OCI-LY1 (cell line): ENCODE measurements at regions not wholly inside any gene's neighbourhood (a gene's known extent, or its start where the extent isn't known, plus 50 kb on each side); places are given as distances from the start of the nearest gene placed in this dataset.

Experiments
- H2AFZ ChIP-seq: fragments of 200-600 bp; sonication (generic), shearing (Covaris generic); 2 replicates; pipeline ENCODE4 v1.6.0; 2014; ENCODE audit warnings: antibody characterized with exemption, mild to moderate bottlenecking, low read length
- H3F3A ChIP-seq: fragments of 200-600 bp; sonication (generic), shearing (Covaris generic); 2 replicates; pipeline ENCODE4 v1.6.0; 2014; ENCODE audit warnings: mild to moderate bottlenecking, antibody characterized with exemption, low read length, moderate library complexity; ENCODE audit not compliant: insufficient read depth
- H3K27ac ChIP-seq: fragments of 200-600 bp; sonication (generic); 2 replicates; pipeline ENCODE4 v1.5.1; 2014; ENCODE audit warnings: low read length, mixed run types, mild to moderate bottlenecking, low read depth; ENCODE audit not compliant: poor library complexity, severe bottlenecking
- H3K27me3 ChIP-seq: fragments of 200-600 bp; sonication (generic); 2 replicates; pipeline ENCODE4 v1.6.0; 2014; ENCODE audit warnings: antibody characterized with exemption, mild to moderate bottlenecking, low read length, moderate library complexity; ENCODE audit not compliant: insufficient read depth
- H3K36me3 ChIP-seq: fragments of 200-600 bp; sonication (generic); 2 replicates; pipeline ENCODE4 v1.6.1; 2014; ENCODE audit warnings: mild to moderate bottlenecking, antibody characterized with exemption, low read length, moderate library complexity, mixed read lengths; ENCODE audit not compliant: insufficient read depth
- H3K4me1 ChIP-seq: fragments of 200-600 bp; sonication (generic); 2 replicates; pipeline ENCODE4 v1.5.1; 2014; ENCODE audit warnings: mild to moderate bottlenecking, low read length, moderate library complexity; ENCODE audit not compliant: insufficient read depth, severe bottlenecking
- H3K4me2 ChIP-seq: fragments of 200-600 bp; sonication (generic), shearing (Covaris generic); 2 replicates; pipeline ENCODE4 v1.6.1; 2014; ENCODE audit warnings: low read length
- H3K4me3 ChIP-seq: fragments of 200-600 bp; sonication (generic); 2 replicates; pipeline ENCODE4 v1.5.1; 2014; ENCODE audit warnings: low read length, low read depth, mild to moderate bottlenecking, mixed read lengths; ENCODE audit not compliant: poor library complexity, severe bottlenecking
- H3K79me2 ChIP-seq: fragments of 200-600 bp; shearing (Covaris generic); 2 replicates; pipeline ENCODE4 v1.6.1; 2016; ENCODE audit warnings: mixed run types, low read length, mixed read lengths; ENCODE audit not compliant: insufficient read depth
- H3K9ac ChIP-seq: fragments of 200-600 bp; sonication (generic), shearing (Covaris generic); 2 replicates; pipeline ENCODE4 v1.6.1; 2014; ENCODE audit warnings: mild to moderate bottlenecking, low read length, mixed read lengths
- H3K9me2 ChIP-seq: fragments of 200-600 bp; sonication (generic), shearing (Covaris generic); 2 replicates; pipeline ENCODE4 v1.6.1; 2014; ENCODE audit warnings: low read depth, mild to moderate bottlenecking, low read length, mixed read lengths
- H3K9me3 ChIP-seq: fragments of 200-600 bp; shearing (Covaris generic); 2 replicates; pipeline ENCODE4 v1.6.1; 2014; ENCODE audit warnings: low read length, mixed read lengths
- H4K20me1 ChIP-seq: fragments of 200-600 bp; sonication (generic), shearing (Covaris generic); 2 replicates; pipeline ENCODE4 v1.6.0; 2016; ENCODE audit warnings: mild to moderate bottlenecking, low read length; ENCODE audit not compliant: insufficient read depth
- CTCF ChIP-seq: fragments of 200-600 bp; sonication (generic), shearing (Covaris generic); IDR thresholded peaks from 2 replicates; pipeline ENCODE4 v1.5.1; 2017; ENCODE audit warnings: mild to moderate bottlenecking, antibody characterized with exemption, low read length, moderate library complexity, mixed read lengths
- EZH2 ChIP-seq: fragments of 200-600 bp; sonication (generic), shearing (Covaris generic); IDR thresholded peaks from 2 replicates; pipeline ENCODE4 v1.8.0; 2017; ENCODE audit warnings: borderline replicate concordance, mixed run types, mild to moderate bottlenecking, antibody characterized with exemption, low read length, moderate library complexity, mixed read lengths

- H4K20me1 ChIP-seq = no peaks in the 10 kb centered on the region
- no peak overlapping the region for H3K9ac ChIP-seq
- H3K4me2 ChIP-seq = no peak overlapping the region
- no peaks in the 10 kb centered on the region for H3K27me3 ChIP-seq
- H3K27ac ChIP-seq = no peak overlapping the region
- H3F3A ChIP-seq = no peaks in the 10 kb centered on the region
- H3K4me1 ChIP-seq = peaks cover 31% of the 10 kb centered on the region
- H3K4me3 ChIP-seq = no peak overlapping the region
- peaks cover 4% of the 10 kb centered on the region; the same call in 1 of the 2 replicates for H3K9me3 ChIP-seq
- no peaks in the 10 kb centered on the region for H3K9me2 ChIP-seq
- no peak for TF ChIP-seq EZH2
- TF ChIP-seq CTCF = no peak
- H2AFZ ChIP-seq = no peak overlapping the region
- no peaks in the 10 kb centered on the region for H3K79me2 ChIP-seq
- no peaks in the 10 kb centered on the region for H3K36me3 ChIP-seq
These were observed 412.8 kb downstream of the CMPK2 start for GRCh38 chr2:6452702-6453481.

- Histone ChIP-seq H3K4me3 (no peak overlapping the region), H3K9ac (no peak overlapping the region), H4K20me1 (no peaks in the 10 kb centered on the region), H3K9me3 (peaks cover 4% of the 10 kb centered on the region; the same call in 1 of the 2 replicates), H3K36me3 (no peaks in the 10 kb centered on the region), H3K27me3 (no peaks in the 10 kb centered on the region), H3K27ac (no peak overlapping the region), H3K79me2 (no peaks in the 10 kb centered on the region), H2AFZ (no peak overlapping the region), H3K4me1 (peaks cover 32% of the 10 kb centered on the region), H3F3A (no peaks in the 10 kb centered on the region), H3K9me2 (no peaks in the 10 kb centered on the region), H3K4me2 (no peak overlapping the region)
- TF ChIP-seq CTCF (no peak), EZH2 (no peak)
These were observed 411.3 kb downstream of the CMPK2 start for GRCh38 chr2:6454286-6454990.

GRCh38 chr2:6459138-6459537 lies 406.6 kb downstream of the CMPK2 start:
- Histone ChIP-seq H3K4me1 (peaks cover 55% of the 10 kb centered on the region), H3K27ac (no peak overlapping the region), H3F3A (no peaks in the 10 kb centered on the region)

More at GRCh38 chr2:6459138-6459537, 406.6 kb downstream of the CMPK2 start:
- H4K20me1 ChIP-seq = no peaks in the 10 kb centered on the region
- TF ChIP-seq EZH2 = no peak
- TF ChIP-seq CTCF = no peak
- H3K27me3 ChIP-seq = no peaks in the 10 kb centered on the region
- no peak overlapping the region for H3K4me3 ChIP-seq
- no peaks in the 10 kb centered on the region for H3K79me2 ChIP-seq
- no peak overlapping the region for H2AFZ ChIP-seq
- no peaks in the 10 kb centered on the region for H3K36me3 ChIP-seq
- peaks cover 4% of the 10 kb centered on the region; the same call in 1 of the 2 replicates for H3K9me3 ChIP-seq
- no peak overlapping the region for H3K9ac ChIP-seq
- no peak overlapping the region for H3K4me2 ChIP-seq
- H3K9me2 ChIP-seq = no peaks in the 10 kb centered on the region
